Stomach (tissue), 8 donors: ENCODE measurements at regions not wholly inside any gene's neighbourhood (a gene's known extent, or its start where the extent isn't known, plus 50 kb on each side); places are given as distances from the start of the nearest gene placed in this dataset.

ENCODE experiments used
- DNase-seq, 2 donors: peaks; one replicate each; pipeline versions ENCODE4 v3.0.0 to v3.0.0-alpha.2; 2013 to 2019
- H3K27ac ChIP-seq, 5 donors: fragments of 200-600 bp in 4 of 5; sonication (generic) in 4 of 5; one replicate each; pipeline ENCODE4 v1.5.1; 2013 to 2019; ENCODE audit warnings: mild to moderate bottlenecking in 1 of 5, moderate library complexity in 1 of 5
- H3K27me3 ChIP-seq, 3 donors: fragments of 200-600 bp; sonication (generic); one replicate each; pipeline ENCODE4 v1.5.1; 2017 to 2019; ENCODE audit warnings: mixed run types in 1 of 3
- H3K36me3 ChIP-seq, 4 donors: fragments of 200-600 bp; sonication (generic); 1 replicate in 3 of 4; 2 replicates in 1 of 4; pipeline ENCODE4 v1.5.1; 2016 to 2019
- H3K4me1 ChIP-seq, 4 donors: fragments of 200-600 bp; sonication (generic); one replicate each; pipeline ENCODE4 v1.5.1; 2016 to 2019
- H3K4me3 ChIP-seq, 4 donors: fragments of 200-600 bp; sonication (generic) in 3 of 4; one replicate each; pipeline ENCODE4 v1.5.1; 2016 to 2019; ENCODE audit warnings: mild to moderate bottlenecking in 1 of 4
- H3K9me3 ChIP-seq, 4 donors: fragments of 200-600 bp; sonication (generic); one replicate each; pipeline ENCODE4 v1.5.1; 2016 to 2019
- EP300 ChIP-seq: sonication (generic); formaldehyde crosslinking; IDR thresholded peaks from one replicate; pipeline ENCODE4 v1.6.1; 2017; ENCODE audit warnings: antibody characterized with exemption
- POLR2A ChIP-seq, 4 donors: fragments of 450-650 bp; IDR thresholded peaks; one replicate each; pipeline ENCODE4 v1.6.1; 2016; ENCODE audit warnings: antibody characterized with exemption in 4 of 4, control low read depth in 2 of 4, mild to moderate bottlenecking in 1 of 4, moderate library complexity in 1 of 4
- POLR2AphosphoS5 ChIP-seq, 3 donors: sonication (generic); formaldehyde crosslinking; IDR thresholded peaks; one replicate each; pipeline ENCODE4 v1.6.1; 2016; ENCODE audit warnings: antibody characterized with exemption in 3 of 3
- WGBS, 5 donors: extraction: QIAGEN DNeasy Blood & Tissue Kit in 3 of 5; methylation state at CpG; one replicate each; pipeline versions ENCODE4 v1.1.5 to v1.1.7; 2013 to 2018; 5-methylcytosine and 5-hydroxymethylcytosine counted together
- intact Hi-C: fragments of 100-400 bp; cut with DNase I; formaldehyde crosslinking; loops from one replicate; pipeline ENCODE4 v1.15.1; 2023; ENCODE audit warnings: low total_unique reads
- TF ChIP-seq, protein P1 (sequence below), 7 experiments: fragments of 450-650 bp in 4 of 7; fragments of 200-600 bp in 3 of 7; sonication (generic) in 3 of 7; IDR thresholded peaks; one replicate each; pipeline ENCODE4 v1.5.1; 2016 to 2019; ENCODE audit warnings: antibody characterized with exemption in 7 of 7, control low read depth in 2 of 7, mild to moderate bottlenecking in 1 of 7
- donor health status: healthy with polysubstance abuse.
- donor health status: Bipolar disorder and iron deficiency.
- donor health status: healthy.

DNA sequence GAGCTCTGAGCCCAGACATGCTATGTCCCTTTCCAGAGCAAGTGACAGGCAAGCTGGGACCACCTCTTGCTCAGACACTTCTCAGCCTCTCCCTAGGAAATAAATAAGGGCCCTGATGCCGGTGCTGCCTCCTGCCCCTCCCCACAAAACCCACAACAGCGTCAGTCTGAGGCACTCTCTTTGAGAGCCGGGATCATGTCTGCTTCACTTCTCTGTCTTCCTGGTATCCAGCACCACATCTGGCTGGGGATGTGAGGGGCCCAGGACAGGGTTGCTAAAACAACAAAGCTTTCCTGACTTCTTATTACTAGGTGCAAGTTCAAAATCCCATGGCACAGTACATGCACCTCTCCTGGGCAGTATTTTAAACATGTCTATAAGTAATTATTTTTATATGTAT, 103.9 kb upstream of the GLI2 start:
- no peak overlapping the region for H3K4me3 ChIP-seq
- 57 to 72% (median 64%) methylated on average over 3 of the region's 3 CpGs for WGBS, 5 donors
- intact Hi-C loops, result no loop called here

DNA sequence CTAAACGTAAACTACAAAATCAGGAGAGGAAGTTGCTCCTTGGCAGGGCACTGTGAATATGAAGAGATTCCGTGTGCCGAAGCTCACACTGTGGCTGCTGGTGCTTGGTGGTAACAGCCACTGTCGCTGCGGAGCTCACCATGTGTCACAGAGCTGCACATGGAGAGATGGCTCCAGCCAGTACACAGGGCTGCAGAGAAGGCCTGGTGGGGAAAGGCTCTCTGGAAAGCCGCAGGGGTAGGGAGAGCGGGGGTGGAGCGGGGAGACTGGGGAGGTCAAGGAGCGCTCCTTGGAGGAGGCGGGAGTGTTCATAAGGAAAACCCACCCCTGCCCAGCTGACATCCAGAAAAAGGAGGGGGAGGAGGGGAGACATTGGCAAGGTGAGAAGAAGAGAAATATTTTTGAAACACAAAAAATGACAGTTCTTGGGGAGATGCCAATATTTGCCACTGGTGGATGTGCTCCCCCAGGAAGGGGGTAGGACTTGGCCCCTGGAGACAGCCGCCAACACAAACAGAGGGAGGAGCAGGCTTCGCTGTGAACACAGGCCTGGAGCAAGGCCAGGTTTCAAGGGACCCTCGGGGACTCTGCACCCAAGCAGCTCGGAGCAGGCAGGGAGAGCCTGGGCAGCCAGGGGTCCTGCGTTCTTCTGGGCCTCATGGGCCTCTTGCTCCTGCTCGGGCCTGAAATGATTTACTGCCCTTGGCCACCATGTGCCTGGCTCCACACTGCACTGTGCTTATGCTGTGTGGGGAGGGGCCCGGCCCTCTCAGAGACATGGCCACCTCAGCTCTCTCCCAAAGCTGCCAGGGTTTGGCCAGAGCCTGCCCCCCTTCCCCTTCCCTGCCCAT, 102.6 kb upstream of the GLI2 start:
- Histone ChIP-seq H3K36me3 (no peaks in the 10 kb centered on the region), H3K27ac (no peak overlapping the region), H3K4me3 (no peak overlapping the region), H3K27me3 (peaks cover 0 to 5% (median 0%) of the 10 kb centered on the region in 3 donors), H3K4me1 (no peaks in the 10 kb centered on the region), H3K9me3 (no peaks in the 10 kb centered on the region)
- intact Hi-C loops, result no loop called here
- TF ChIP-seq POLR2AphosphoS5 (IDR thresholded peaks at IDR 0.05) (no peak), EP300 (no peak), POLR2A (IDR thresholded peaks at IDR 0.05) (no peak)
- TF ChIP-seq, protein P1, sequence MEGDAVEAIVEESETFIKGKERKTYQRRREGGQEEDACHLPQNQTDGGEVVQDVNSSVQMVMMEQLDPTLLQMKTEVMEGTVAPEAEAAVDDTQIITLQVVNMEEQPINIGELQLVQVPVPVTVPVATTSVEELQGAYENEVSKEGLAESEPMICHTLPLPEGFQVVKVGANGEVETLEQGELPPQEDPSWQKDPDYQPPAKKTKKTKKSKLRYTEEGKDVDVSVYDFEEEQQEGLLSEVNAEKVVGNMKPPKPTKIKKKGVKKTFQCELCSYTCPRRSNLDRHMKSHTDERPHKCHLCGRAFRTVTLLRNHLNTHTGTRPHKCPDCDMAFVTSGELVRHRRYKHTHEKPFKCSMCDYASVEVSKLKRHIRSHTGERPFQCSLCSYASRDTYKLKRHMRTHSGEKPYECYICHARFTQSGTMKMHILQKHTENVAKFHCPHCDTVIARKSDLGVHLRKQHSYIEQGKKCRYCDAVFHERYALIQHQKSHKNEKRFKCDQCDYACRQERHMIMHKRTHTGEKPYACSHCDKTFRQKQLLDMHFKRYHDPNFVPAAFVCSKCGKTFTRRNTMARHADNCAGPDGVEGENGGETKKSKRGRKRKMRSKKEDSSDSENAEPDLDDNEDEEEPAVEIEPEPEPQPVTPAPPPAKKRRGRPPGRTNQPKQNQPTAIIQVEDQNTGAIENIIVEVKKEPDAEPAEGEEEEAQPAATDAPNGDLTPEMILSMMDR (IDR thresholded peaks at IDR 0.05), result no peak
- 65 to 74% (median 68%) methylated on average over 15 to 17 of the region's 17 CpGs for WGBS, 5 donors
- DNase-seq, result peak in 1 of 2 donors; percentile 59

More for the DNA sequence above, 103.9 kb upstream of the GLI2 start:
- H3K9me3 ChIP-seq, result no peaks in the 10 kb centered on the region
- no peak overlapping the region for H3K27ac ChIP-seq
- H3K27me3 ChIP-seq, result peaks cover 0 to 5% (median 0%) of the 10 kb centered on the region in 3 donors
- TF ChIP-seq EP300 (no peak), POLR2A (IDR thresholded peaks at IDR 0.05) (no peak), POLR2AphosphoS5 (IDR thresholded peaks at IDR 0.05) (no peak)
- TF ChIP-seq, protein P1 (IDR thresholded peaks at IDR 0.05), result no peak
- peaks cover 0 to 4% (median 2%) of the 10 kb centered on the region in 4 donors for H3K4me1 ChIP-seq
- H3K36me3 ChIP-seq, result no peaks in the 10 kb centered on the region
- peak in 1 of 2 donors; percentile 51 for DNase-seq

DNA sequence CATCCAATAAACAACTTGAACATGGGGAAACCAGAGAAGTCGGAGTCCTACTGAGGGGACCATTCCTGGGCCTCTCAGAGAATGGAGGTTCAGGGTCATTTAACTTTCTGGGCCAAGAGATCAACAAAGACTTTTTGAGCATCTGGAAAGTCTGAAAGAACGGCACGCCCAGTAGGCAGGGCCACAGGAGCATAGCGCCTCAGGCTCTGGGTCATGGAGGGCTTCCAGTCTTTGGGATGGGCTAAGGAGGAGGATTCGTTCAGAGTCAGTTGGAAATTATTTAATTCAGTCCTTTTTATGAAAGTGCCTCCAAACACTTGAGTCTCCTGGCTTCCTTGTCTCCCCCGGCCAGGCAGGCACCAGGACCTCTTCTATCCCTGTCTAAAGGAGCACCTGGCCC, 101.1 kb upstream of the GLI2 start:
- TF ChIP-seq EP300 (no peak), POLR2AphosphoS5 (IDR thresholded peaks at IDR 0.05) (no peak), POLR2A (IDR thresholded peaks at IDR 0.05) (no peak)
- TF ChIP-seq, protein P1 (IDR thresholded peaks at IDR 0.05), result no peak
- Histone ChIP-seq H3K36me3 (no peaks in the 10 kb centered on the region), H3K4me3 (no peak overlapping the region), H3K4me1 (no peaks in the 10 kb centered on the region), H3K27me3 (no peaks in the 10 kb centered on the region), H3K27ac (no peak overlapping the region), H3K9me3 (no peaks in the 10 kb centered on the region)
- DNase-seq, result no peak
- intact Hi-C loops, result no loop called here
- 87 to 93% (median 91%) methylated on average over 6 of the region's 6 CpGs for WGBS, 5 donors

DNA sequence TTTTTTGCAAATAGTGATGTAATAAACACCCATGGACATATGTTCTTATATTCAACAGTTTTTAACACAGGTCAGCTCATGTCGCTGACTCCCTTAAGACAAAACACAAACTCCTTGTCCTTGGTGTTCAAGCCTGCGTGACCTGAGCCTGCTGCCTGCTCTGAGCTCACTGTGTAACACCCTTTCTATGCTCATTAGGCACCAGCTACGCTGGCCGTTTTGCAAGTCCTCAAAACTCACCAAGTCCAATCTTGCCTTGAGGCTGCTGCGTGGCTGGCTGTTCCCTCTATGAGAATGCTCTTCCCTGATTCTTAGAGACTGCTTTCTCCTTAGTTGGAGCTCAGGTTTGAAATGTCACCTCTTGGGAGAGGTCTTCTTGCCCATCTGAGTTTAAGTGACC, 100.5 kb upstream of the GLI2 start:
- no peaks in the 10 kb centered on the region for H3K9me3 ChIP-seq
- no peaks in the 10 kb centered on the region for H3K36me3 ChIP-seq
- 79 to 97% (median 92%) methylated on average over 5 of the region's 5 CpGs for WGBS, 5 donors
- intact Hi-C loops, result no loop called here
- DNase-seq, result no peak
- no peak for TF ChIP-seq POLR2A (IDR thresholded peaks at IDR 0.05)
- TF ChIP-seq EP300, result no peak
- TF ChIP-seq POLR2AphosphoS5 (IDR thresholded peaks at IDR 0.05), result no peak
- TF ChIP-seq, protein P1 (IDR thresholded peaks at IDR 0.05), result no peak
- no peaks in the 10 kb centered on the region for H3K27me3 ChIP-seq
- no peak overlapping the region for H3K4me3 ChIP-seq
- no peak overlapping the region for H3K27ac ChIP-seq
- H3K4me1 ChIP-seq, result no peaks in the 10 kb centered on the region
